Fibroblast of upper back skin (primary cell): ENCODE measurements at regions not wholly inside any gene's neighbourhood (a gene's known extent, or its start where the extent isn't known, plus 50 kb on each side); places are given as distances from the start of the nearest gene placed in this dataset.
A peak's percentile ranks its signal among the peaks of the same experiment; 100 is the strongest.
"Not testable (repeated sequence)": the region's sequence is repeated elsewhere in the genome, so short reads cannot be mapped to it uniquely, and the experiment has no call there.

ENCODE experiments used
- DNase-seq: peaks from one replicate; pipeline ENCODE4 v3.0.0-alpha.2; 2013

DNA sequence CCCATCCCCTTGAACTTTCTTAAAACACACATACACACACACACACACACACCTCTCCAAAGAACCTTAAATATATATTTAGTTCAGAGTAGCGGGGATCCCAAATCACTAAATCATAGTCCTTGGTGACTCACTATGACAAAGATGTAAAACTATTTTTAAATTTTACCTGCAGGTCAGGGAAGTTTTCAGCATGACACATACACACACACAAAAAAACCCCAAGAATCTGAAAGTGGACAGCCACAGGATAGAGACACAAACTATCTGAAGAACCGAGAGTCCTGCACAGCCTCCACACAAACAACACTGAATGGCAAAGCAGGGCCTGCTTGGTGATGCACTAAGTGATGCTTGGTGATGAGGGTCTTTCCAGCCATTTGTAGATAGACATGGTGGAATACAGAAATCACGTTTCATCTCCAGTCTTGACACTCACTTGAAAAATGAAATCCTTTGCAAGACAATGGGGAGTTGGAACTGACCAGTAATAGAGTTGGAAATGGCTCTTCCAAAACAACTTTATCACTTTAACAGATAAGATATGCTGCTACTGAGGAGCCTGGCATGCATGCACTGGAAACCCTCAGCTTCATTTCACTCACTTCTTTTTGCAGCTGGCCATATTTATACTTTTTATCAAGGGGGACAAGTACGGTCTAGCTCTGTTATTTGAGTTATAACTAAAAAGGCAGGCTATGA, 307.3 kb downstream of the RAPGEF2 start:
- peak; percentile 68 for DNase-seq

DNA sequence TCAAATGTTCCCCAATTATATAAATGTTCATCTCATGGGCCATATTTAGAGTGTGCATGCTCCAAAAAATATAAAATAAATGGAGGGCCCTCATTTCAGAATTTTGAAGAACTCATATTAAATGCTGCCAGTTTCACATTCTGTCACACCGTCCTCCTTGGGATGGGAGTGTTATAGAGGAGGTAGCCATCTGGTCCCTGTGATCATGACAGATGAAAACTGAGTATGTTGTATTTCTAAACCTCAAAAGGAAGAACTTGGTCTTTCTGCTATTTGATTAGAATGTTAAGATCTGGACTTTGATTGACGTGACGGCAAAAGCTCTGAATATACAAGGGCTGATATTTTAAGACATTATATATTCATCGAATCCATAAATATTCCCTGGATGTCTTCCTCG, 308.0 kb downstream of the RAPGEF2 start:
- no peak for DNase-seq

DNA sequence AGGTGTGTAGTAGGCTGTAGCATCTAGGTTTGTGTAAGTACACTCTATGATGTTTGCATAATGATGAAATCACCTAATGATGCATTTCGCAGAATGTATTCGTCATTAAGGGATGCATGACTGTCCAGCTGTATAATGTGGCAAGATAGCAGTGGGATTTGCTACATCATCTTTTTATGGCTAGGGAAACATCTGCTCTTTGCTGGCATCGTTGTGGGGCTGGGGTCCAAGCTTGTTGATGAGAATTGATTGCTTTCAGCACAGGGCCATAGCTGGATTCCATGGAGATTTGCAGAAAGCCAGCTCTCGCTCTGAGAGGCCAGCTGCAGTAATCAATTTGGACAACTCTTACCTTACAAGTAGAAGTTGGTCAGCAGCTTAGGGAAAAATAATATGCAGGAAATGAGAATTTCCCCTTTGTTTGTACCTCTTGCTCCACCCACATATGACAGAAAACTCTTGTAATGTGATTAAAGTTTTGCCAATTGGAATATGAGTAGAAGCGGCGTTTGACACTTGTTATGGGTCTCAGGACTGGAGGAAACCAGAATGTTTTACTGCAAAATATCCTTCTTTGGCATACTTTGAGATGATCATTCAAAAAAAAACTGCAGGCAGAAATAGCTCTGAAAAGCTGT, 310.5 kb downstream of the RAPGEF2 start:
- peak; percentile 52 for DNase-seq

DNA sequence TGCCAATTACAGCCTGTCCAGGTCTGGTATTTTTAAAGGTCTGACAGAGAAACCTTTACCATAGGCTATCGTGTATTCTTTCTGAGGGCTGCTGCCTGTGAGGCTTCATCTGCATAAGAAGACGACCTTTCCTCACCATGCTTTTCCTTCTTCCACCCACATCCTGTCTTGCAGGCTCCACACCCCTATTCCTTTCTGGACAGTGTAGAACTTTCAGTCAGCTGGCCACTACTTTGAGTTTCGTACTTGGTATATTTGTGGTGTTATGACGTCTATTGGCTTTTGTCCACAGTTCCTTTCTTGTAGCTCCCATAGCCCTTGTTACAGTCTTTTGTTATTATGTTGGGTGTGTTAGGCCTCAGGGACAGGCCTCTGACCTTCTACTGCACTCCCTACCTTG, 311.4 kb downstream of the RAPGEF2 start:
- DNase-seq: no peak

DNA sequence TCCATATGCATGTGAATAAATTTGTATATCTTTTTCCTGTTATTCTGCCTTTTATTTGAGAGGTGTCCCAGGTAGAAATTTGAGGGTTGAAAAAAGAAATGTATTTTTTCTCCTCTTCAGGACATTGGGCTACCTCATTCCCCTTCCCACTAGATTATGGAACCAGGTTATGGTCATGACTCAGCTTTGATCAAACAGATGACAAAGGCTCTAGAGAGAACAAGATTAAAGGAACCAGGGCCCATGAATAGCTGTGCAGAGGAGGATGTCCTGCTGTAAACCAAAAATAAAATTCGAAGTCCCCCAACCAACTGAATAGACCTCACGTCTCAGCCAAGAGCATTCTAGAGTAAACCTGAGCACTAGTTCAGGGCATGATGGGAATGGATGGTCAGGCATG, 313.2 kb downstream of the RAPGEF2 start:
- no peak for DNase-seq

DNA sequence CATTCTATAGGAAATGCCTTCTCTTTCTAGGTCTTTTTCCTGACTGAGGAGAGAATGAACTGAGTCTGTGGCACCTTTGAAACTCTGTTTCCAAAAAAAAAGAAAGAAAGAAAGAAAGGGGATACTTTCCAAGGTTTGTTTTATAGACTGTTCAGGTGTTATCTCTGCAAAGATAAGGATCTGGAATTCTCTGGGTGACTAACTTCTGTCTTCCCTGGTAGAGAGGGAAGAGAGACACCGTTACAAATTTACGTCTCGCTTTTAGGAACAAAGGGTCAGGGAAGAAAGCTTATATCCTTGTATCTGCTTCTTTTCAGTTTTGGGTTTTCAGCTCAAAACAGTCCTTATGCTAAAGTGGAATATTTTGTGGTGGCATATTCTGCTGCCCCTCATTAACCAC, 314.1 kb downstream of the RAPGEF2 start:
- DNase-seq: no peak

DNA sequence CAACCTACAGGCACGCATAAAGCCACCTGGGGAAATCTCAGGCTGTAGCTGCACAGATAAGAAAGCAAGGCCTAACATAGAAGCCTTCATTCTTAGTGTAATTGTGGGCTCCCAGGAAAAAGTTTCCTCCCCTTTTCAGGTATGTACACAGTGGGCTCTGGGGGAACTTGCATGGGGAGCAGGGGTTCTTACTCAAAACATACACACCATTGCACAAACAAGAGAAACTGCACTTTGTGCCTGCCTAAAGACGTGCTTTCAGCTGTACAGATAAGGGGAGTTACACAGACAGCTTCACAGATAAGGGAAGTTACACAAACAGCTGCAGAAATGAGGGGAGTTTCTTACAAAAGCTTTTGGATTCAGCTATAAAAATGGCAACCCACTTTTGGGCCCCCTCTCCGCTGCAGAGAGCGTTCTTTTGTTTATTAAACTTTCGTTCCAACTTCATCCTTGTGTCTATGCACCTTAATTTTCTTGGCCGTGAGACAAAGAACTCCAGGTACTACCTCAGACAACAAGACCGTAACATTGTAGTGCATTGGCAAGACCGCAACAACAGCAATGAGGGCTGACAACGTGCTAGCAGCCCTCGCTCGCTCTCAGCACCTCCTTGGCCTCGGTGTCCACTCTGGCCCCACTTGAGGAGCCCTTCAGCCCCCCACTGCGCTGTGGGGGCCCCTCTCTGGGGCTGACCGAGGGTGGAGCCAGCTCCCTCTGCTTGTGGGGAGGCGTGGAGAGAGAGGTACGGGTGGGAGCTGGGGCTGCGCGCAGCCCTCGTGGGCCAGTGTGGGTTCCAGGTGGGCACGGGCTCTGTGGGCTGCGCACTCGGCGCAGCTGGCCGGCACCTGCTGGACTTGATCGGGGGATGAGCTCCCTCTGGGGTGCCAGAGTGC, 317.5 kb downstream of the RAPGEF2 start:
- DNase-seq: no peak

DNA sequence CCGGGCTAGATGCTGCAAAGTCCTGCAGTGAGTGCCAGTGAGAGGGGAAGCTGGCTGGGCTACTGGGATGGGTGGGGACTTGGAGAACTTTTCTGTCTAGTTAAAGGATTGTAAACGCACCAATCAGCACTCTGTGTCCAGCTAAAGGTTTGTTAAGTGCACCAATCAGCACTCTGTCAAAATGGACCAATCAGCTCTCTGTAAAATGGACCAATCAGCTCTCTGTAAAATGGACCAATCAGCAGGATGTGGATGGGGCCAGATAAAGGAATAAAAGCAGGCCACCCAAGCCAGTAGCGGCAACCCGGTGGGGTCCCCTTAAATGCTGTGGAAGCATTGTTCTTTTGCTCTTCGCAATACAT, 318.2 kb downstream of the RAPGEF2 start:
- DNase-seq: not testable (repeated sequence)

DNA sequence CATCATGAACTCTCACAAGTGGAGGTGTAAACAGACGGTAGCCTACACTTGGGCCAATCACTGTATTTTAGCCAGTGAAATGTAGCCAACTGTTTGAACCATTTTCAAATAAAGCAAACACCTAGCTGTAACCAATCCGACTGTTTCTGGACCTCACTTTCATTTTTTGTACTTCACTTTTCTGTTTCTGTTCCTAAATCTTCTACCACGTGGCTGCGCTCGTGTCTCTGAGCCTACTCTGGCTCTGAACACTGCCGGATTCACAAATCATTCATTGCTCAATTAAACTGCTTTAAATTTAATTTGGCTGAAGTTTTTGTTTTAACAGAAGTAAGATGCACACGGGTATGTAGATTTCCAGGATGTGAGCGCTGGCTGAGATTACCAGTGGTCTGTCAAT, 319.1 kb downstream of the RAPGEF2 start:
- no peak for DNase-seq

DNA sequence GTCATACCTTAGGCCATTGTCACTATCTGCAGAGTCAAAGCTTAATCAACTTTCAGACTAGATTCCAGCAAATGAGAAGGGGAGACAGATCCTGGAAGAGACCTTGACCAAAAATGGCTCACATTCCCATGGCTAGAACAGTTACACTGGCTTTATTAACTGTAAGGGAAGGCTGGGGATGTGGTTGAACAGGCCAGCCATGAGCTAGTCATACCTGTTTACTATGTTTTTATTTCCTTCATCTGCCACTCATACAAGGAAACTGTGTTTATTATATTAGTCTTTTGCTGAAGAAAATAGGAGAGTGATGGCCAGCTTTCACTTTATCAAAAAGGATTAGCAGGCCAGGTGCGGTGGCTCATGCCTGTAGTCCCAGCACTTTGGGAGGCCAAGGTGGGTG, 319.7 kb downstream of the RAPGEF2 start:
- no peak for DNase-seq

DNA sequence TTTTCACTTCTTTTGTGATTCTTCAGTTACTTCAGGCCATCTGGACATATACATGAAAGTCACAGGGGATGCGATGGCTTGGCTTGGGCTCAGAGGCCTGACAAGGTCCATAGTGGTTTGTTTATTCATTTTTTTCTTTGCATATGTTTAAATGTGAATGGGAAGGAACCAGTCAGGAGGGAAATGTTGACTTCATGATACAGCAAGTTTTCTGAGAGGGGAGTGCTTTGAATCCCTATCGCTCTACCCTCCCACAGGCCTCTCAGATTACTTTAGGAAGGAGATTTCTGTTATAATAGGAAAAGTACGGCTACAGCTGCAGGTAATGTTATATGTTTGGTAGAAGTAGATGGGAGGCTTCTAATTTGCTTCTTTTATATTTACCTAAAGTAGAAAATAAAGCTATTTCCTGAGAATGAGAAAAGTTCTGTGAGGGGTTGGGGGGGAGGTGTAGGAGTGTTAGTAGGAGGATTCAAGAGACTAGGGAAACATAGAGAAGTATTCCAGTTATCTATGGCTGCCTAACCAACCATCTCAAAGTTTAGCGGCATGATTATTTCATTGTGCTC, 322.9 kb downstream of the RAPGEF2 start:
- no peak for DNase-seq

DNA sequence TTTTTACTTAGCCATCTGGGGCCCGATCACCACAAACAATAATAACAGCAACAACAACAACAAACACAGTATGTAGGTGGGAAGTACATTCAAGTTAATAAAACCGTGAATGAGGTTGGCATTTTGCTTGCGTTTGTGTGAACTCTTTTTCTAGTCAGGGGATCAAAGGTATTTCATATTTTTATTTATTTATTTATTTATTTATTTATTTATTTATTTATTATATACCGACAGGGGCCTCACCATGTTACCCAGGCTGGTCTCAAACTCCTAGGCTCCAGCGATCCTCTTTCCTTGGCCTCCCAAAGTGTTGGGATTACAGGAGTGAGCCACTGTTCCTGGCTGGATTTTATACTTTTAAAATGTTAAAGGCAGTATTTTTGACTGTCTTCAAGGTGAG, 325.4 kb downstream of the RAPGEF2 start:
- no peak for DNase-seq

DNA sequence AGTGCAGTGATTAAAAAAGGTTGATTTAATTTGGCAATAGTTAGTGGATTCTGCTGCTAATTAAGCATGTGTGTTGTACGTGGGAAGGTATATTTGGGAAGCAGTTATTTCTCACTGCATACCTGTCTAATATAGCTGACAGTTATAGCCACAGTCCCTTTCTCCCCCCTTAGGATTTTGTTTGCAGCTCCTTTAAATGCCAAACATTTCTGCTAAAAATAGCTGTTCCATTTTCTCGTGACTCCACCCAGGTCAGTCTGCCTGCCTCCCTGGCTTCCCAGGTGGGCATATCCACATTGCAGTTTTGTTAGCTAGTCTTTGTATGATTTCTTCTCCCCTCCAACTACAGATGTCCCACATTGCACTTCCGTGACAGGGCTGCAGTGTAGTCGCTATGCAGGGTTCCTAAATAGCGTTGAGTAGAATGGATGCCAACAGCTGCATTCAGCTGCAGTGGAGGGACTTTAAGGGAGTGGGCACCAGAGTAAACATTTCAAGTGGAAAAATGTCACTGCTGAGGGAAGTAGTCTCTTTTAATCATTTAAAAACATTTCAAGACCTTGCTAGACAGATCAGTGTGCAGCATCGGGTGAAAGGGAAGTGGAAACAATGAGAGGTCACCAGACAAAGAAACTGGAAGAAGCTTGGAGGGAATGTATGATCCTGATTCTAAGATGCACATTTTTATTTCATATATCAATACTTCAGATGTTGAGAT, 326.3 kb downstream of the RAPGEF2 start:
- no peak for DNase-seq

DNA sequence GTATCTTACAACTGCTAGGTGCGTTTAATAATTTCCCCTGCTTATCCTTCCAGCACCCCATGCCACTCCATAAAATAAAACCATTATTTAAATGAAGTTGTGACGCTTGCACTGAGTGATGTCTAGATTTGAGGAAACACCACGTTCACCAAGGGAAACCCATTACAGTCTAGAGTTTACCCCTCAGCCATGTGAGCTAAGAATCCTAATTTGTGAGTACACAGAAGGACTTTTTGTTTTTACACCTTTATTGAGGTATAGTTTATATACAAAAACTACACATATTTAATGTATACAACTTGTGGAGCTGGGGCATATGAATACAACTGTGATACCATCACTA, 326.8 kb downstream of the RAPGEF2 start:
- DNase-seq: no peak

DNA sequence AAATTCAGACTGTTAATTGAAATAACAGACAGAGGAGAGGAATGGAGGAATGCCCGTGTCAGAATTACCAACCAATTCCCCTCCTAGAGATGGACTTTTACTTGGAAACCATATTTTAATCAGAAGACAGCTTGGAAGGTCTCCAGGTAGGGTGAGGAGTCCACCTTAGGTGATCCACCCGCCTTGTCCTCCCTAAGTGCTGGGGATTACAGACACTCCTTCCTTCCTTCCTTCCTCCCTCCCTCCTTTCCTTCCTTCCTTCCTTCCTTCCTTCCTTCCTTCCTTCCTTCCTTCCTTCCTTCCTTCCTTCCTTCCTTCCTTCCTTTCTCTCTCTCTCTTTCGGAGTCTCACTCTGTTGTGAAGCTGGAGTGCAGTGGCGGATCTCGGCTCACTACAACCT, 328.0 kb downstream of the RAPGEF2 start:
- no peak for DNase-seq

DNA sequence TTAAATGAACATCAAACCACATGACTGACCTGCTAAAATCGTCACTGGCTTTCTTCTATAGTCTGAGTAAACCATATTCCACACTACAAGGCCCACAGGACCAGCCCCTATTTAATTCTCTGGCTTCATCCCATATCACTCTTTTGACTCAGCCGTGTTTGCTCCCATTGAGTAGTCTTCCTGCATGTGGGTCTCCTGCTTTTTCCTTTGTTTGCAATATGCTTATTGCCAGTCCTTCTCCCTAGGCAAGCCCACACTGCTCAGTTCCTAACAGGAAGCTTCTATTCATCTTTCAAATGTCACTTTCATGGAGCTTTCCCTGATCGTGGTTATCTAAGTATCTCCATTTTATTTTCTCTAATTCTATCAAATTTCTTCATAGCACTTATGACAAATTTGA, 329.6 kb downstream of the RAPGEF2 start:
- no peak for DNase-seq

DNA sequence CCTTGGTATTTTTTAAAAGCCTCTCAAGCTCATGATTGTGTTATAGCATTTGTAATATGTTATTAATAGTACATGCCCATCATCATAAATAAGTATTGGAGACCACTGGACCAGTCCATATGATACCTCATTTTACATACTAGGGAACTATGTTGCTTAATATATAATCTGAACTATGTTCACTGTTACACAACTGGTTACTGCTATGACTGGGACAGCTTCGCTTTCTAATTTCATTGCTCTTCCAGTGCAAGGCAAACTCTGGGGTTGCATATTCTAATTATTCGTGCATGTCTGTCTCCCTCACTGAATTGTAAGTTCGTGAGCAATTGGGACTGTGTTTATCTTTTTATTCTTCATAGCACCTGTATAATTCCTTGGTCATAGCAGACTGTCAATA, 330.5 kb downstream of the RAPGEF2 start:
- DNase-seq: no peak

DNA sequence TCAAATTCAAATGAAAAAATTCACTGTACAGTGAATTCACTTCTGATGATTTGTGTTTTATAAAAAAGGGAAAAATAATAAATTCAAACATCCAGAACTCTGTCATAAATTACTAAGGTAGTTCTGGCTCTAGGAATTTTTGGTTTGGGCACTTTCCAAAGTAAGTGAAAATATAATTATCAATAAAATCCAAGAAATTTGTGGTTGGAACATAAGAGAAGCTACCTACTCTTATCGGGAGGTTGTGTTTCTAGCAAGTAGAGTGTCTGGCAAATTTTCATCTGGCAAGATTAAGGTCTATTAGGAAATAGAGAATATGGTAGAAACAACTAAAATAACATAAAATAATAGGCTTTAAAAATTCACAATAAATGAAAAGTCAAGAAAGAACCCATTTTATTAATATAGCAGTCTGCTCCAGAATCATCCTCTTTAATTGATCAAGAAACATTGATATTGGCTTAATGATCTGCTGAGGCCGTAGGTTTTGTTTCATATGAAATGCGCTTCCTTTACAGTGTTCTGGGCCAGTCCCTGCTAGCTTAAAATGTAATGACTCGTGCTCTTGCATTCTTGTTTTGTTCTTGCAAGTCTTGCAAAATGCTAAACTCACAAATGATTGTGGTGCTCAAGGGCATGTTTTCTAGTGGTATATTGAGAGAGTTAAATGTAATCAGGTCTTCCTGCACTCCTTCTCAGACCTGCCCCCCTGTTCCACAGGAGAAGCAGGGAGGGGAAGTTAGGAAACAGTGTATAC, 331.4 kb downstream of the RAPGEF2 start:
- DNase-seq: peak; percentile 79

DNA sequence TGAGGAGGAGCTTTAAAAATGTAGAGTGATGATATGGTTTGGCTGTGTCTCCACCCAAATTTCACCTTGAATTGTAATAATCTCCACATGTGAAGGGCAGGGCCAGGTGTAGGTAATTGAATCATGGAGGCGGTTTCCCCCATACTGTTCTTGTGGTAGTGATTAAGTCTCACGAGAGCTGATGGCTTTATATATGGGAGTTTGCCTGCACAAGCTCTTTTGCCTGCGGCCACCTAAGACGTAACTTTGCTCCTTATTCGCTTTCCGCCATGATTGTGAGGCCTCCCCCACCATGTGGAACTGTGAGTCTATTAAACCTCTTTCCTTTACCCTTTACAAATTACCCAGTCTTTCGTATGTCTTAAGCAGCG, 332.0 kb downstream of the RAPGEF2 start:
- DNase-seq: no peak

DNA sequence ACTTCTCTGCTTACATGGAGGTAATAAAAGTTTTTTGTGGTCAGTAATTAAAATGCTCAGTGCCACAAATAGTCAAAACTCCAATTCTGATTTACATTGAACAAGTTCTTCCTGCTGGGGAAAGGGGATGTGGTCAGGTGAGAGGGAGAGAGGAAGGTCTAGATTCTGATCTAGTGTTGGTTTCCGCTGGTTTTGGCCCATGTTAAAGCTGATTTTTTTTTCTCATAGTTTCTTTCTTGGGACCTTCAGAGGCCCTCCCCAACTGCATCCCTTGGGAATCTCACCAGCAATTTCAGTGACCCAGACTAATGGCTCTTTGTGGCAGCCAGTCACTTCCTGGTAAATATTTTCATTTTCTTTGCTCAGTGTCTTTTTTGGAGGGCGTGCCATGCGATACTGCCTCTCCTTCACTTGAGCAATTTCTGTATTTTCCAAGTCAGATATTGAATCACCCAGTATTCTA, 332.7 kb downstream of the RAPGEF2 start:
- DNase-seq: no peak

DNA sequence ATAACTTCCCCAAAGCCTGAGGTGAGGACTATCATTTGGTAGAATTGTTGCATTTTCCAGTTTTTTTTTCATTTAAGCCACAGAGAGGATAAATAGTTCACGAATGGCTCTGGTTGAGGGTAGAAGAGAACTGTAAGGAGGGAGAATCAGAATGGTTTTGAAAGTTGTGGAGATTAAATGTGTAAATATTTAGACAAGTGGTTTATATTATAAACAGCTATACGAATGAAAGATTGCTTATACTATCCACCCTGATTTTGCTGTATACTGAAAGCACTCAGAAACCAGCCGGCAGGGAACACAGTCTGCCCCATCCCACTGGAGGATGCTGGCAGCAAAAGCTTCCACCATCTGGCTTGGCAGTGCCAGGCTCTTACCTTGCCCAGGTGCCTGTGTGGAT, 341.1 kb downstream of the RAPGEF2 start:
- no peak for DNase-seq

DNA sequence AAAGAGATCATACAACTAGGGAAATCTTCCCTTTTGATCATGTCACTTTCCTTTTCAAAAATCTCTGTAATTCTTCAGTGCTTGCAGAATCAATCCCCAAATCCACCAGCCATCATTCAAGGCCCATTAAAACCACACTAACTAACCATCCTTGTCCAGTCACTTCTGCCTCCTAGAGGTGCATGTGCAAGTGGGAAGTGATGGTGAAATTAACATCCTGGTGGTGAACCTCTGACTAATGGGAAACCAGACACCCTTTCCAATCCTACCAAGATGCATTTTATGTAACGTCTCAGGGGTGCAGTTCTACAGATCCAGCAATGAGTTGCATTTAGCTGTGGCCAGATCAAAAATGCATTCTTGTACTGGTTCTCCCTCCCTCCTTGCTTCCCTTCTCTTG, 341.8 kb downstream of the RAPGEF2 start:
- peak; percentile 71 for DNase-seq
